Motor neuron (in vitro differentiated cells): ENCODE measurements at regions not wholly inside any gene's neighbourhood (a gene's known extent, or its start where the extent isn't known, plus 50 kb on each side); places are given as distances from the start of the nearest gene placed in this dataset.

ENCODE experiments used
- ATAC-seq, 8 experiments: fragments of 200-7000 bp; cut with Tn5 transposase; replicated peaks in 6 of 8; 2 replicates each; pipeline ENCODE4 v1.8.0; 2021; ENCODE audit warnings: mild to moderate bottlenecking in 8 of 8, moderate library complexity in 8 of 8
- H3K27ac ChIP-seq, 2 donors: fragments of 250-450 bp; sonication (Bioruptor Pico); 2 replicates each; pipeline ENCODE4 v1.9.0; 2021; ENCODE audit warnings: antibody characterized with exemption in 2 of 2, mild to moderate bottlenecking in 2 of 2, moderate library complexity in 1 of 2
- H3K4me1 ChIP-seq, 2 donors: fragments of 250-450 bp; sonication (Bioruptor Pico); replicated peaks in 1 of 2; 2 replicates each; pipeline ENCODE4 v1.6.1; 2021; ENCODE audit warnings: antibody characterized with exemption in 2 of 2, mild to moderate bottlenecking in 2 of 2, moderate library complexity in 1 of 2
- H3K4me3 ChIP-seq, 5 donors: fragments of 250-450 bp; sonication (Bioruptor Pico); 2 replicates each; pipeline ENCODE4 v1.9.0; 2021; ENCODE audit warnings: antibody characterized with exemption in 5 of 5, mild to moderate bottlenecking in 5 of 5, moderate library complexity in 4 of 5
- WGBS, 10 experiments: fragments of 450-650 bp; shearing (Covaris generic); methylation state at CpG; one replicate each; pipeline ENCODE4 v1.0.0; 2022; 5-methylcytosine and 5-hydroxymethylcytosine counted together
- in situ Hi-C, 9 experiments: fragments of 400-800 bp; cut with MboI; loops; one replicate each; pipeline ENCODE4 v1.15.0; 2021; ENCODE audit warnings: low sequenced_read_pairs in 9 of 9, low pct_unique_long_range_greater_than_20kb in 2 of 9; ENCODE audit not compliant: unreplicated experiment in 9 of 9

- Histone ChIP-seq H3K4me3 (no peak overlapping the region), H3K27ac (no peak overlapping the region), H3K4me1 (peaks cover 0 to 6% of the 10 kb centered on the region in 2 donors)
- WGBS, 10 experiments = 0 to 100% (median 94%) methylated on average over 1 to 5 of the region's 5 CpGs; no CpG with 5 or more reads in 1 of the 10 experiments
- ATAC-seq = peak in 1 of 8 experiments; percentile 16
- in situ Hi-C loops = no loop called here
These were observed 793.5 kb downstream of the OLFM4 start for GRCh38 chr13:53822136-53822535.

GRCh38 chr13:53839461-53839860 is 810.8 kb downstream of the OLFM4 start:
- ATAC-seq = no peak
- no peak overlapping the region for H3K4me3 ChIP-seq
- H3K27ac ChIP-seq = no peak overlapping the region
- in situ Hi-C loops = no loop called here
- no peaks in the 10 kb centered on the region for H3K4me1 ChIP-seq

GRCh38 chr13:53844473-53845146 is 816.0 kb downstream of the OLFM4 start:
- H3K4me1 ChIP-seq = peaks cover 2 to 16% of the 10 kb centered on the region in 2 donors
- in situ Hi-C loops = no loop called here
- no peak overlapping the region for H3K27ac ChIP-seq
- WGBS, 10 experiments = 4 to 86% (median 52%) methylated on average over 2 to 6 of the region's 6 CpGs
- no peak overlapping the region for H3K4me3 ChIP-seq
- ATAC-seq = peak in 1 of 8 experiments; percentile 62

- Histone ChIP-seq H3K4me1 (peaks cover 2 to 16% of the 10 kb centered on the region in 2 donors), H3K27ac (no peak overlapping the region), H3K4me3 (no peak overlapping the region)
- ATAC-seq = no peak
- 7 to 100% (median 82%) methylated on average over 1 to 2 of the region's 2 CpGs for WGBS, 10 experiments
- in situ Hi-C loops = no loop called here
These were observed 818.9 kb downstream of the OLFM4 start for GRCh38 chr13:53847502-53847901.

- WGBS, 10 experiments = 0 to 100% (median 17%) methylated on average over 1 to 7 of the region's 7 CpGs
- ATAC-seq = peak; percentile 57 to 92 (median 84)
- in situ Hi-C loops = no loop called here
- Histone ChIP-seq H3K4me1 (peaks cover 2 to 16% of the 10 kb centered on the region in 2 donors), H3K4me3 (no peak overlapping the region), H3K27ac (peak overlapping the region in 1 of 2 donors; percentile 46)
These were observed 819.9 kb downstream of the OLFM4 start for GRCh38 chr13:53848366-53848961.

- WGBS, 10 experiments = 62 to 100% (median 99%) methylated on average over 1 to 4 of the region's 4 CpGs; no CpG with 5 or more reads in 2 of the 10 experiments
- ATAC-seq = no peak
- Histone ChIP-seq H3K4me1 (peaks cover 12 to 17% of the 10 kb centered on the region in 2 donors), H3K4me3 (no peak overlapping the region), H3K27ac (no peak overlapping the region)
- in situ Hi-C loops = no loop called here
These were observed 825.7 kb downstream of the OLFM4 start for GRCh38 chr13:53854321-53854720.

GRCh38 chr13:53856573-53857195 is 828.1 kb downstream of the OLFM4 start:
- Histone ChIP-seq H3K4me1 (peaks cover 12 to 16% of the 10 kb centered on the region in 2 donors), H3K4me3 (no peak overlapping the region), H3K27ac (no peak overlapping the region)
- peak in 5 of 8 experiments; percentile 24 to 80 (median 60) for ATAC-seq
- 0 to 40% (median 21%) methylated on average over 1 to 2 of the region's 2 CpGs for WGBS, 10 experiments
- in situ Hi-C loops = no loop called here

GRCh38 chr13:53863520-53863919 is 834.9 kb downstream of the OLFM4 start:
- no peak overlapping the region for H3K27ac ChIP-seq
- WGBS, 10 experiments = 0 to 100% (median 78%) methylated on average over 1 of the region's 1 CpG; no CpG with 5 or more reads in 3 of the 10 experiments
- no peak overlapping the region for H3K4me3 ChIP-seq
- ATAC-seq = peak in 5 of 8 experiments; percentile 29 to 67 (median 54)
- in situ Hi-C loops = no loop called here
- peaks cover 0 to 14% of the 10 kb centered on the region in 2 donors for H3K4me1 ChIP-seq

GRCh38 chr13:53873558-53873957 is 844.9 kb downstream of the OLFM4 start:
- 27 to 95% (median 87%) methylated on average over 1 to 4 of the region's 15 CpGs; no CpG with 5 or more reads in 2 of the 10 experiments for WGBS, 10 experiments

GRCh38 chr13:53878861-53879260 is 850.2 kb downstream of the OLFM4 start:
- in situ Hi-C loops = no loop called here
- WGBS, 10 experiments = 6 to 100% (median 83%) methylated on average over 1 of the region's 1 CpG; no CpG with 5 or more reads in 2 of the 10 experiments
- no peak overlapping the region for H3K27ac ChIP-seq
- no peak overlapping the region for H3K4me3 ChIP-seq
- ATAC-seq = no peak
- H3K4me1 ChIP-seq = no peaks in the 10 kb centered on the region

More at GRCh38 chr13:53873558-53873957, 844.9 kb downstream of the OLFM4 start:
- no peak for ATAC-seq
- Histone ChIP-seq H3K27ac (no peak overlapping the region), H3K4me3 (no peak overlapping the region), H3K4me1 (no peaks in the 10 kb centered on the region)
- in situ Hi-C loops = no loop called here

GRCh38 chr13:53885997-53886396 is 857.4 kb downstream of the OLFM4 start:
- no peaks in the 10 kb centered on the region for H3K4me1 ChIP-seq
- WGBS, 10 experiments = 0 to 92% (median 41%) methylated on average over 1 of the region's 1 CpG; no CpG with 5 or more reads in 2 of the 10 experiments
- no peak overlapping the region for H3K27ac ChIP-seq
- in situ Hi-C loops = no loop called here
- no peak overlapping the region for H3K4me3 ChIP-seq
- no peak for ATAC-seq

GRCh38 chr13:53890696-53891095 is 862.1 kb downstream of the OLFM4 start:
- 0 to 100% (median 64%) methylated on average over 1 to 2 of the region's 2 CpGs for WGBS, 10 experiments
- in situ Hi-C loops = no loop called here
- ATAC-seq = no peak
- Histone ChIP-seq H3K27ac (no peak overlapping the region), H3K4me1 (no peaks in the 10 kb centered on the region), H3K4me3 (no peak overlapping the region)

- Histone ChIP-seq H3K4me3 (no peak overlapping the region), H3K27ac (no peak overlapping the region), H3K4me1 (no peaks in the 10 kb centered on the region)
- ATAC-seq = no peak
- in situ Hi-C loops = no loop called here
These were observed 873.0 kb downstream of the OLFM4 start for GRCh38 chr13:53901593-53901992.
